HG02885 (cell line): ENCODE measurements at regions not wholly inside any gene's neighbourhood (a gene's known extent, or its start where the extent isn't known, plus 50 kb on each side); places are given as distances from the start of the nearest gene placed in this dataset.
"Not testable (repeated sequence)": the region's sequence is repeated elsewhere in the genome, so short reads cannot be mapped to it uniquely, and the experiment has no call there.

ENCODE experiments used
- ATAC-seq: cut with Tn5 transposase; IDR thresholded peaks from one replicate; pipeline ENCODE4 v1.9.1; 2021; ENCODE audit warnings: mild to moderate bottlenecking; ENCODE audit not compliant: unreplicated experiment, poor library complexity

GRCh38 chr6:141906569-141907080 is 226.1 kb upstream of the GJE1 start:
- no peak for ATAC-seq

GRCh38 chr6:141890661-141891060 is 242.1 kb upstream of the GJE1 start:
- ATAC-seq: no peak

- ATAC-seq: no peak
These were observed 247.9 kb upstream of the GJE1 start for GRCh38 chr6:141884850-141885249.

- no peak for ATAC-seq
These were observed 254.0 kb upstream of the GJE1 start for GRCh38 chr6:141878686-141879085.

- ATAC-seq: no peak
These were observed 255.3 kb upstream of the GJE1 start for GRCh38 chr6:141877275-141877983.

GRCh38 chr6:141874930-141875602 is 257.7 kb upstream of the GJE1 start:
- no peak for ATAC-seq

GRCh38 chr6:141869509-141869908 is 263.2 kb upstream of the GJE1 start:
- ATAC-seq: not testable (repeated sequence)

- no peak for ATAC-seq
These were observed 265.0 kb upstream of the GJE1 start for GRCh38 chr6:141867767-141868166.

- ATAC-seq: no peak
These were observed 265.8 kb upstream of the GJE1 start for GRCh38 chr6:141866731-141867497.

- ATAC-seq: no peak
These were observed 281.7 kb upstream of the GJE1 start for GRCh38 chr6:141851063-141851462.

GRCh38 chr6:141848029-141848890 is 284.5 kb upstream of the GJE1 start:
- ATAC-seq: no peak

GRCh38 chr6:141846639-141847038 is 286.1 kb upstream of the GJE1 start:
- no peak for ATAC-seq

- ATAC-seq: no peak
These were observed 289.4 kb upstream of the GJE1 start for GRCh38 chr6:141843178-141843834.

GRCh38 chr6:141833001-141833655 is 299.6 kb upstream of the GJE1 start:
- no peak for ATAC-seq

- no peak for ATAC-seq
These were observed 302.2 kb upstream of the GJE1 start for GRCh38 chr6:141830530-141830929.

GRCh38 chr6:141829566-141830360 is 303.0 kb upstream of the GJE1 start:
- ATAC-seq: no peak

GRCh38 chr6:141824350-141824749 is 308.4 kb upstream of the GJE1 start:
- no peak for ATAC-seq

- ATAC-seq: not testable (repeated sequence)
These were observed 317.7 kb upstream of the GJE1 start for GRCh38 chr6:141815039-141815438.
